HEK293T (cell line): ENCODE measurements at regions not wholly inside any gene's neighbourhood (a gene's known extent, or its start where the extent isn't known, plus 50 kb on each side); places are given as distances from the start of the nearest gene placed in this dataset.

Experiments
- BHLHE40 ChIP-seq: fragments of 450-650 bp; IDR thresholded peaks from 2 replicates; pipeline ENCODE4 v1.6.1; 2016; ENCODE audit warnings: mild to moderate bottlenecking, moderate library complexity, borderline replicate concordance
- ELF4 ChIP-seq: fragments of 450-650 bp; IDR thresholded peaks from 2 replicates; pipeline ENCODE4 v1.6.1; 2017; ENCODE audit warnings: antibody characterized with exemption
- FOXA1 ChIP-seq: fragments of 450-650 bp; IDR thresholded peaks from 2 replicates; pipeline ENCODE4 v1.6.1; 2016; ENCODE audit warnings: mild to moderate bottlenecking
- FOXM1 ChIP-seq: fragments of 450-650 bp; IDR thresholded peaks from 2 replicates; pipeline ENCODE4 v1.6.1; 2017; ENCODE audit warnings: mild to moderate bottlenecking, borderline replicate concordance
- L3MBTL2 ChIP-seq: fragments of 450-650 bp; conservative IDR thresholded peaks from 2 replicates; pipeline ENCODE4 v1.6.1; 2016; ENCODE audit warnings: mild to moderate bottlenecking
- SP1 ChIP-seq: fragments of 450-650 bp; IDR thresholded peaks from 2 replicates; pipeline ENCODE4 v1.6.1; 2017
- TARDBP ChIP-seq: fragments of 450-650 bp; IDR thresholded peaks from 2 replicates; pipeline ENCODE4 v1.6.1; 2016

- TF ChIP-seq BHLHE40 (no peak), SP1 (no peak), FOXA1 (no peak), TARDBP (no peak), L3MBTL2 (no peak), FOXM1 (no peak), ELF4 (no peak)
Observed at GRCh38 chr9:18061332-18061731, 412.6 kb upstream of the ADAMTSL1 start.
